GF-D8 (cell line): ENCODE measurements at regions not wholly inside any gene's neighbourhood (a gene's known extent, or its start where the extent isn't known, plus 50 kb on each side); places are given as distances from the start of the nearest gene placed in this dataset.

Experiments used
- DNase-seq: peaks from one replicate; lab custom pipeline; 2025; lab: John Stamatoyannopoulos, UW

DNA sequence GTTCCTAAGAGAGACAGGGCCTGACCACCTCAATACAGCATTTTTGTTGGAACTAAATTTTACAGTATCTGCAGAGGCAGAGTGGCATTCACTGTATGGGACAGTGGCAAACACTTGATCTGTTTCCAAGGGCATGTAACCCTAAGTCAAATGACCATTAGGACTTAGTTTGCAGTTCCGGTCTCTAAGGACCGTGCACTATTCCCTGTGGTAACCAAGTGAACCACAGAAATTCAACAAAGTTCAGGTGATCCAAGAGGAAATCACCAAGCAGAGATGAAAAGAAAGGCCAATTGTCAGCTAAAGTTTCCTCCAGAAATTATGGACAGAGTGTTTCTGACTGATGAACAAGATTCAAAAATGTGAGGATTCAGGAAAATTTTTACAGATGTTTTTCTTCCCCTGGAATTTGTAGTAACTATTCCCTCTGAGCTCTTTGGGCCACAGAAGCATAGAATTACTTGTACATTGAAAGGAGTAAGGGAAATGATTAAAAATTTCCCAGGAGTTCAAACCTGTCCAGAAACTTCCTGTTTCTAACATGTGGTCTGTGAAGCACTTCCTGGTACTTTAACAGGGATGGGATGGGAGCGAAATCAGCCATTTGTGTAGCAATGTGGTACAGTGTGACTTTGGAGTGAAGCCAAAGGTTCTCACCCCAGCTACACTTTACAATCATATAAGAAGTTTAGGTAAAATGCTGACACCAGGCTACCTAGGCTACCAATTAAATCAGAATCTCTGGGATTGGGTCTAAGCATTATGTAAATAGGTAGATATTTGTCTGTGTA, 266.1 kb upstream of the MAP3K1 start:
- no peak for DNase-seq

GRCh38 chr5:56545016-56545415, 270.3 kb upstream of the MAP3K1 start:
- no peak for DNase-seq

GRCh38 chr5:56543441-56544388, 271.6 kb upstream of the MAP3K1 start:
- no peak for DNase-seq

- DNase-seq, result no peak
Measured at GRCh38 chr5:56540266-56540665, 275.1 kb upstream of the MAP3K1 start.

- no peak for DNase-seq
Measured at GRCh38 chr5:56538580-56538979, 276.8 kb upstream of the MAP3K1 start.

GRCh38 chr5:56535347-56535746, 280.0 kb upstream of the MAP3K1 start:
- no peak for DNase-seq

- DNase-seq, result no peak
Measured at GRCh38 chr5:56534102-56534829, 281.1 kb upstream of the MAP3K1 start.

- DNase-seq, result no peak
Measured at GRCh38 chr5:56532466-56532865, 282.9 kb upstream of the MAP3K1 start.

GRCh38 chr5:56530626-56531138, 284.7 kb upstream of the MAP3K1 start:
- DNase-seq, result no peak

DNA sequence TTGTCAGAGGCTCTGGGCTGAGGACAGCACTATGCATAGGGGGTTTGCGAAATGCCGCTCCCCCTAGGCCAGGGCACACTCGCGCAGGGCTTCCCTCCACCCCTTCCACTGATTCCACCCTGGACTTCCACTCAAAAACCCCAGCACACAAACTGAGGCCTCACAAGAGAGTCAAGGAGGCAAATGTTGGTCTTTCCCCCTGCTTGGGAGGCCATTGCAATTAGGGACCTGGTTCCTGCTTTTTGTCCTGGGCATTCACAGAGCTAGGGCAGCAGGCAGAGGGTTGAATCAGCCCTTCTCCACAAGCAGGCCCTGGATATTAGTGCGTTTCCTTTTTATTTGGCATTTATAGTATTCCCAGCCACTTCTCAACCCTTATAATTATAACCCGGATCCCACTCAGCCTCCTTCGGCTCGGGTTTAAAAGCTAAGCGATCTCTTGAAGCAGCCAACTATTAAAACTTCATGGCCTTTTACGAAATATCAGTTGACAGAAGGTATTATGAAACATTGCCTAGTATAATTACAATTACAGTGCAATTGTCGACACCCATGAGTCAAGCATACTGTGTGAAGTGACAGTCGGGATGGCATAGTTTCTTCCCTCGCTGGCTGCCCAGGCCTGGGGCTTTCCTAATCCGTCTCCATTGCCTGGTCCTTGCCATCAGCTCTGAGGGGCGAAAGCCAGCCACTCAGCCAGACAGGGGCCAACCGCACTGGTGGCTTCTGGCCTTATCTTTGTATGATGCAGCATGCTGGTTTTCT, 285.5 kb upstream of the MAP3K1 start:
- DNase-seq, result no peak

DNA sequence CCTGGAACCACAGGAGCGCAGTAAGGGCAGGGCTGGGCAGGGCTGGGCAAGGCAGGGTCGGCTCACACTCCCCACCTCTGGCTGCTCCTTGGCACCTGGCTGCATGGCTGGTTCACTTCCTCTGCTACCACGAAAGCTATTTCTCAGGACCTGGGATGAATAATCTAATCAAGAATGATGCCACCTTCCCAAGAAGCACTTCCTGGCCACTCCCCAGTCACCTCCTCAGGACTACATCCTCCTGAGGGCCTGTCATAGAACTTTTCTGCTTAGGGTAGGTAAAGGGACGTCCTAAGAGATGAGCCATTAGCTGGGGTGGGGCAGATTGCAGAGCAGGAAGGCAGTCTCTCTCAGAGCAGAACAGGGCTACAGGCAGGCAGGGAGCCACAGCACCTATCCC, 288.2 kb upstream of the MAP3K1 start:
- no peak for DNase-seq

DNA sequence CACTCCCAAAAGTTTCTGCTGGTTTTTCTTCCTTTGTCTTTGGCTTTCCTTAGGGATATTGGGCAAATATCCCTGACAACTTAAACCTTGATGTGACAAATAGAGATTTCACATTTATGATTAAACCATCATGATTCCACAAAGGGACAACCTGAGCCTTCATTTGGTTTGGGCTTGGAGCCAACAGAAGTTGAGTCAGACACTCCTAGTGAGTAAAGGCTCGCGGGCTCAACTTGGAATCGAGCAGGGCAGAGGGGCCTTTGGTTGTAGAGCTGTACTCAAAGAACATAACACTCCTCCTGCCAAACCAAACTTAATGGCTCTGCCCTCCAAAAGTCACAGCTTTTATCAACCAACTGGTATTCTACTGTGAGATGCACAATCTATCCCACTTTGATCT, 290.2 kb upstream of the MAP3K1 start:
- no peak for DNase-seq

- no peak for DNase-seq
Measured at GRCh38 chr5:56523790-56524575, 290.9 kb upstream of the ANKRD55 start.

- DNase-seq, result no peak
Measured at GRCh38 chr5:56522960-56523359, 289.8 kb upstream of the ANKRD55 start.

DNA sequence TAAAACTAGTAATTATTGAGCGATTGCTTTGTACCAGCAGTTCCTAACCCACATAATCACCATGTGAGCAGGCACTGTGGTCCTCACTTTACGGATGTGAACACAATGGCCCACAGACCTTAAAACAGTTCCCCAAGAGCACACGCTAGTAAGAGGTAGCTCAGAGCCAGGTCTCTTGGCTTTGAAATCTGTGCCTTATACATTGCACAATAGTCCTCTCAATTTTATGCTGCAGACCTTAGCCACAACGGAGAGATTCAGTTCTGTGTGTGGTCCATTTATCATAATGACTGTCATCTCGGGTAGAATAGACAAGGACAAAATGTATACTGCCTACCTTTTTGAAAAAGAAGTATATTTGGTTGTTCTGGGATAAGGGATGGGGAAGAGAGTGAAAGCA, 289.0 kb upstream of the ANKRD55 start:
- no peak for DNase-seq

DNA sequence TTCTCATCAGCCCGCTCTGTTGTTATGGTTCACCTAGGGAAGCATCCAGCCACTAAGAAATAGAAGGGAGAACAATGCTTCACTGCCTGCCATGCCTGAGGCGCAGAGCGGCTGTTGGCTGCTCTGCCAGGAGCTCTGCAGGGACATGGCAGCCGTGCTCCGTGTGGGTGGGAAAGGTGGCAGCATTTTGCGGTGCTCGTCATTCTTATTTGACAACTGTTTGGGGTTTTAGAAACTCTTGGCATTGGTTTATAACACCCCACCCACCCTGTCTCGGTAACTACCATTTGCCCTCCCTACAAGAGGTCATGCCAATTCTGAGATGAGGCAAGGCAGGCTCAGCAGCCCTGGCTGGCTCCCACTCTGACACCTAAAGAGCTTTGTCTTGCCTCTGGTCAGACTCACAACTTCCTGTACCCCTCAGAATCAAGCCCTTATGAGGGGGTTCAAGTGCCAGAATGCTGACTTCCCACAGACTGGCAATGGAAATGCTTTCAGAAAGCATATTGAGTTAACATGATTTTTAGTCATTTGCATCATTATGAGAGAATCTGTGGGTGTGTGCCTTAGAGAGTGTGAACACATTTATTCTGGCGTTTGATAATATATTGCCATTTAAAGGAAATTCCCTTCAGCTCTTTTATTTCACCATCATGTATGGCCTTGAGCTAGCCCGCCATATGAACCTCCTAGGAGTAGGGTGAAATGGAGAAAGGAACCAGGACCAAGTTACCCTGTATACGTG, 288.0 kb upstream of the ANKRD55 start:
- DNase-seq, result no peak

GRCh38 chr5:56518820-56519219, 285.7 kb upstream of the ANKRD55 start:
- no peak for DNase-seq

DNA sequence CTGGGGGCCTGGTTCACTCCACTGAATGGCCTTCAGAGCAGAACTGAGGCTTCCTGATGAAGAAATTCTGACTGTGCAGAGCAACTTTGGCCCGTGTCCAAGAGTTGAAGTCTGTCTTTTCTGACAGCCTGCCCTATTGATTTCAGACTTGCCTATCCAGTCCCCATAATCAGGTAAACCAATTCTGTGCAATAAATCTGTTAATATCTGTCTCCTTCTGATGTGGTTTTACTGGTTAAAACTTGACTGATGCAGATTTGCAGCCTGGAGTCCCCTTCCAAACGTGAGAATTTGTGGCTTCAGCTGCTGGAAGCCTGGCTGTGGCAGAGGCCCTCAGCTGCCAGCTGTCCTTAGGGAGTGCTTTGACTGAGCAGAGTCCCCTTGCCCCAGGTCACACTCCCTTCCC, 283.9 kb upstream of the ANKRD55 start:
- DNase-seq, result no peak

DNA sequence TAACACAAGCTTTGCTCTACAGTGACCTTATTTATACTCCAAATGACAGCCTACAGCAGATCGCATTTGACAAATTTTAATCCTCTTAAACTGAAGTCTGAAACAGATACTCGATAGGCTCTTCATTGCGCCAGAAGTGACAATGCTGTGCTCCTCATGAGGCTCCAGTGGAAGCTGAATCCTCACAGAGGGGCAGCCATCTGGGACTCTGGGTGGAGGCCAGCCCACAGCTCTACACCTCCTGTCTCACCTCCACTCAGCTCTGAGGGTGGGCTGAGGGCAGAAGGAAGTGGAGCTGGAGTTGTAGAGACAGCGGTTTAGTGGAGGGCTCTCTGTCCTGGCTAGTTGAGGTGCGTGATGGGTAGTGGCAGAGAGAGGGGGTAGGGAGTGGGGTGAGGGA, 283.3 kb upstream of the ANKRD55 start:
- no peak for DNase-seq

DNA sequence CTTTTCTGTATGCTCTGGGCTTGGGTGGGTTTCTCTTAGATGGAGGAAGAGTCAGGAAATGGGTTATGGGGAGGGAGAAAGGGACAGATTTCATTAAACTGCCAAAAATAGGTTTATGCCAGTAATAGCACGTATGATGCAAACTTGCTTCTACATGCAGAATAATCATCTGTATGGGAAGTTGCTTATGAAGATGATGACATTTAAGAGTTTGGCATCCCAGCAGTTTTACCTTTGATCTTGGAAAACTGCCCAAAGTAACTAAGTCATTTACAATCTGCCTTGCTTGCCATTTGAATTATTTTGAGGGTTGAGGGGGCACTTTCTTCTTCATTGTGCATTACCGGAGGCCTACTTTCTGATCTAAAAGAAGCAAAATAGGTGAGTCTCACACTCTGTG, 282.9 kb upstream of the ANKRD55 start:
- DNase-seq, result no peak
